ENCODE measurements at regions not wholly inside any gene's neighbourhood (a gene's known extent, or its start where the extent isn't known, plus 50 kb on each side); places are given as distances from the start of the nearest gene placed in this dataset.

DNA sequence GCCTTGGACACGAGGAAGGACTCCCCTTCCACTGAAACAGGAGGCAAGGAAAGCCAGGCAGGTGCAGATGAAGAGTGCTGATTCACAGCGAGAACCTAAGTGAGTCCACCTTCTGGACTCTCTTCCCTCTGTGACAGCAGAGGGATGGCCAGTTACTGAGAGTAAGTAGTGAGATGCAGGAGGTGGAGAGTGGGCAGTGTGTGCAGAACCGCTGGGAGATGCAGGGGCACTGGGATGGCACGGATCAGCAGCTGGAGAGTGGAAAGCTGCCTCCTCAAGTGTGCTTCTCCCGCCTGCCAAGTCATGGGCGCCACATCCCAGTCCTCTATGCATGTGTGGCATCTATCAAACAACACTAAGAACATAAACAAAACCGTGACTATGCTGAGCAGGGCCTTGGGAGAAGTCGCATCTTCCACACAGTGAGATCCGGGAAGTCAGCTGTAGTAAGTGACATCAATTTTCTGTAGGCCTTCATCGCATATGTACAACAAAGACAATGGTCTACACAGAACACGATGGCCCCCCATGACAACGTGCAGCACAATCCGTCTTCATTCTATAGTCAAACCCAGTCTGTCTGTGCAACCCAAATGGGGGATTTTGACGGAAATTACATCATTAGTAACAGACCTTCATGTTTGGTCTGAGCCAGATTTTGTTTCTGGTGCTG, 217.4 kb upstream of the KLF14 start:
- H3K4me1 ChIP-seq (ENCODE audit: control insufficient read depth in 1 of 2, extremely low read depth in 1 of 2, insufficient read depth in 2 of 2, low read length in 2 of 2) = peaks cover 0 to 55% of the 10 kb centered on the region in 2 experiments
- ChIA-PET CTCF (interaction anchor here in 1 of 2 donors (1.1 to 2.4 kb wide), 2 partner anchors 9 to 31 kb away, joined by 5 to 10 read pairs; no protein-coding TSS in a partner anchor), POLR2A (interaction anchor here in 1 of 2 donors (0.5 to 1.8 kb wide), 2 partner anchors 12 to 22 kb away, joined by 3 to 17 read pairs; no protein-coding TSS in a partner anchor)
- peaks cover 44% of the 10 kb centered on the region for H3K36me3 Mint-ChIP-seq
- peaks cover 0 to 23% of the 10 kb centered on the region in 2 donors for H3K36me3 ChIP-seq (ENCODE audit: control insufficient read depth in 2 of 2, extremely low read depth in 1 of 2, insufficient read depth in 1 of 2, low read length in 1 of 2)
- H3K9me3 Mint-ChIP-seq = no peaks in the 10 kb centered on the region
- no peaks in the 10 kb centered on the region for H3K27me3 Mint-ChIP-seq
- no peak overlapping the region for H3K4me3 Mint-ChIP-seq
- ATAC-seq (replicated peaks in 1 of 4) (peak in 3 of 4 experiments; percentile 15 to 56 (median 34)), DNase-seq (peak in 5 of 35 experiments; percentile 21 to 78 (median 32))
- 63% methylated on average over 6 of the region's 14 CpGs for WGBS (ENCODE audit: insufficient coverage)
- peaks cover 21 to 66% (median 58%) of the 10 kb centered on the region in 3 donors for H3K4me1 Mint-ChIP-seq
- peak overlapping the region; percentile 97 for H3K27ac ChIP-seq (ENCODE audit: low read length)
- no peak overlapping the region for H3K4me3 ChIP-seq (ENCODE audit: control insufficient read depth in 1 of 2, extremely low read depth in 1 of 2, low read length in 1 of 2)
- H3K9me3 ChIP-seq = no peaks in the 10 kb centered on the region
- H3K27ac Mint-ChIP-seq = no peak overlapping the region
- H3K27me3 ChIP-seq (replicated peaks in 1 of 2; ENCODE audit: control insufficient read depth in 2 of 2, extremely low read depth in 1 of 2, insufficient read depth in 2 of 2, low read length in 1 of 2) = no peaks in the 10 kb centered on the region

GRCh38 chr7:130951976-130952876, 218.2 kb upstream of the KLF14 start:
- H3K36me3 Mint-ChIP-seq = peaks cover 44% of the 10 kb centered on the region
- ATAC-seq (replicated peaks in 1 of 4) (peak in 1 of 4 experiments; percentile 6), DNase-seq (no peak)
- peaks cover 0 to 23% of the 10 kb centered on the region in 2 donors for H3K36me3 ChIP-seq (ENCODE audit: control insufficient read depth in 2 of 2, extremely low read depth in 1 of 2, insufficient read depth in 1 of 2, low read length in 1 of 2)
- peaks cover 13 to 67% (median 58%) of the 10 kb centered on the region in 3 donors for H3K4me1 Mint-ChIP-seq
- H3K4me3 ChIP-seq (ENCODE audit: control insufficient read depth in 1 of 2, extremely low read depth in 1 of 2, low read length in 1 of 2) = no peak overlapping the region
- H3K4me3 Mint-ChIP-seq = peak overlapping the region in 2 of 3 donors; percentile 40 to 51
- ChIA-PET POLR2A (interaction anchor here in 1 of 2 donors (0.7 to 1.8 kb wide), 2 partner anchors 13 to 55 kb away, joined by 3 to 17 read pairs; no protein-coding TSS in a partner anchor), CTCF (interaction anchor here (1.0 to 2.4 kb wide), 3 partner anchors 8 to 30 kb away, joined by 3 to 10 read pairs (median 5); no protein-coding TSS in a partner anchor)
- H3K9me3 Mint-ChIP-seq = no peaks in the 10 kb centered on the region
- H3K27ac ChIP-seq (ENCODE audit: low read length) = peak overlapping the region; percentile 97
- H3K4me1 ChIP-seq (ENCODE audit: control insufficient read depth in 1 of 2, extremely low read depth in 1 of 2, insufficient read depth in 2 of 2, low read length in 2 of 2) = peaks cover 3 to 60% of the 10 kb centered on the region in 2 experiments
- H3K27me3 ChIP-seq (replicated peaks in 1 of 2; ENCODE audit: control insufficient read depth in 2 of 2, extremely low read depth in 1 of 2, insufficient read depth in 2 of 2, low read length in 1 of 2) = no peaks in the 10 kb centered on the region
- H3K27ac Mint-ChIP-seq = no peak overlapping the region
- WGBS (ENCODE audit: insufficient coverage) = 60% methylated on average over 1 of the region's 16 CpGs
- H3K9me3 ChIP-seq = no peaks in the 10 kb centered on the region
- H3K27me3 Mint-ChIP-seq = no peaks in the 10 kb centered on the region

GRCh38 chr7:130953196-130953595, 219.2 kb upstream of the KLF14 start:
- Histone ChIP-seq H3K4me3 (ENCODE audit: control insufficient read depth in 1 of 2, extremely low read depth in 1 of 2, low read length in 1 of 2) (no peak overlapping the region), H3K27me3 (replicated peaks in 1 of 2; ENCODE audit: control insufficient read depth in 2 of 2, extremely low read depth in 1 of 2, insufficient read depth in 2 of 2, low read length in 1 of 2) (no peaks in the 10 kb centered on the region), H3K4me1 (ENCODE audit: control insufficient read depth in 1 of 2, extremely low read depth in 1 of 2, insufficient read depth in 2 of 2, low read length in 2 of 2) (peaks cover 7 to 62% of the 10 kb centered on the region in 2 experiments), H3K27ac (ENCODE audit: low read length) (peak overlapping the region; percentile 97), H3K9me3 (no peaks in the 10 kb centered on the region), H3K36me3 (ENCODE audit: control insufficient read depth in 2 of 2, extremely low read depth in 1 of 2, insufficient read depth in 1 of 2, low read length in 1 of 2) (peaks cover 0 to 23% of the 10 kb centered on the region in 2 donors)
- ChIA-PET POLR2A (interaction anchor here in 1 of 2 donors (0.7 to 0.8 kb wide), 3 partner anchors 9 to 60 kb away, joined by 3 read pairs; no protein-coding TSS in a partner anchor), CTCF (interaction anchor here (1.0 to 2.4 kb wide), 2 partner anchors 14 to 29 kb away, joined by 3 to 10 read pairs; no protein-coding TSS in a partner anchor)
- H3K27me3 Mint-ChIP-seq = no peaks in the 10 kb centered on the region
- DNase-seq = no peak
- no peaks in the 10 kb centered on the region for H3K9me3 Mint-ChIP-seq
- H3K27ac Mint-ChIP-seq = no peak overlapping the region
- H3K36me3 Mint-ChIP-seq = peaks cover 36% of the 10 kb centered on the region
- H3K4me3 Mint-ChIP-seq = peak overlapping the region in 2 of 3 donors; percentile 40 to 51
- peaks cover 3 to 66% (median 57%) of the 10 kb centered on the region in 3 donors for H3K4me1 Mint-ChIP-seq
- no CpG with 5 or more reads among the region's 4 CpGs for WGBS (ENCODE audit: insufficient coverage)
- ATAC-seq (replicated peaks in 1 of 4) = no peak

GRCh38 chr7:130954918-130955564, 221.0 kb upstream of the KLF14 start:
- no peaks in the 10 kb centered on the region for H3K9me3 ChIP-seq
- Mint-ChIP-seq H3K4me1 (peaks cover 7 to 74% (median 69%) of the 10 kb centered on the region in 3 donors), H3K27ac (peak overlapping the region; percentile 96 to 97), H3K27me3 (no peaks in the 10 kb centered on the region), H3K36me3 (peaks cover 41% of the 10 kb centered on the region), H3K4me3 (peak overlapping the region; percentile 52 to 90 (median 77)), H3K9me3 (no peaks in the 10 kb centered on the region)
- peak overlapping the region; percentile 97 for H3K27ac ChIP-seq (ENCODE audit: low read length)
- H3K27me3 ChIP-seq (replicated peaks in 1 of 2; ENCODE audit: control insufficient read depth in 2 of 2, extremely low read depth in 1 of 2, insufficient read depth in 2 of 2, low read length in 1 of 2) = no peaks in the 10 kb centered on the region
- ChIA-PET POLR2A (interaction anchor here (0.6 to 7.8 kb wide), 6 partner anchors 9 to 42 kb away, joined by 3 to 92 read pairs (median 6); no protein-coding TSS in a partner anchor), CTCF (interaction anchor here in 1 of 2 donors (0.6 to 2.7 kb wide), 7 partner anchors 8 to 85 kb away, joined by 3 to 17 read pairs (median 4); no protein-coding TSS in a partner anchor)
- no peak for DNase-seq
- H3K4me1 ChIP-seq (ENCODE audit: control insufficient read depth in 1 of 2, extremely low read depth in 1 of 2, insufficient read depth in 2 of 2, low read length in 2 of 2) = peaks cover 11 to 69% of the 10 kb centered on the region in 2 experiments
- peaks cover 0 to 23% of the 10 kb centered on the region in 2 donors for H3K36me3 ChIP-seq (ENCODE audit: control insufficient read depth in 2 of 2, extremely low read depth in 1 of 2, insufficient read depth in 1 of 2, low read length in 1 of 2)
- ATAC-seq (replicated peaks in 1 of 4) = no peak
- WGBS (ENCODE audit: insufficient coverage) = 30% methylated on average over 2 of the region's 6 CpGs
- H3K4me3 ChIP-seq (ENCODE audit: control insufficient read depth in 1 of 2, extremely low read depth in 1 of 2, low read length in 1 of 2) = no peak overlapping the region

DNA sequence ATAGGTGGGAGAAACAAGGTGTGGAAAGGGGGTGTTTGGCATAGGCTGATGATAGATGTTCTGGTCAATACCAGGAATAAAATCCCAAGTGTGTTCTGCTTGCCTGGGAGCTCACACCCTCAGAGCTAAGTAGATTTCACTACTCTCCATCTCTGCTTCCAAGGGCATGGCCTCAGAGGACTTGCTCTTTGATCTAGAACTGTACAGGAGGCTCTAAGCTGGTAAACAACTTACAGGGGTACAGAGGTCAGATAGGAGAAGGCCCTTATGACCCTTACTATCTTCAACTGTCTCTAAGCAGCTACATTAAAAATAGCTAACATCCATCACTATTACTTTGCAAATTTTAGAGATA, 221.5 kb upstream of the KLF14 start:
- peak overlapping the region in 2 of 3 donors; percentile 77 to 90 for H3K4me3 Mint-ChIP-seq
- ATAC-seq (replicated peaks in 1 of 4) (no peak), DNase-seq (no peak)
- peaks cover 12 to 79% (median 74%) of the 10 kb centered on the region in 3 donors for H3K4me1 Mint-ChIP-seq
- peaks cover 13 to 66% of the 10 kb centered on the region in 2 experiments for H3K4me1 ChIP-seq (ENCODE audit: control insufficient read depth in 1 of 2, extremely low read depth in 1 of 2, insufficient read depth in 2 of 2, low read length in 2 of 2)
- ChIA-PET POLR2A (interaction anchor here in 1 of 2 donors (1.3 to 7.8 kb wide), 3 partner anchors 10 to 42 kb away, joined by 4 to 92 read pairs (median 5); no protein-coding TSS in a partner anchor), CTCF (interaction anchor here in 1 of 2 donors (1.0 to 2.7 kb wide), 8 partner anchors 9 to 84 kb away, joined by 3 to 17 read pairs (median 4); no protein-coding TSS in a partner anchor)
- H3K27ac ChIP-seq (ENCODE audit: low read length) = peak overlapping the region; percentile 97
- no peaks in the 10 kb centered on the region for H3K27me3 ChIP-seq (replicated peaks in 1 of 2; ENCODE audit: control insufficient read depth in 2 of 2, extremely low read depth in 1 of 2, insufficient read depth in 2 of 2, low read length in 1 of 2)
- H3K4me3 ChIP-seq (ENCODE audit: control insufficient read depth in 1 of 2, extremely low read depth in 1 of 2, low read length in 1 of 2) = no peak overlapping the region
- peaks cover 0 to 23% of the 10 kb centered on the region in 2 donors for H3K36me3 ChIP-seq (ENCODE audit: control insufficient read depth in 2 of 2, extremely low read depth in 1 of 2, insufficient read depth in 1 of 2, low read length in 1 of 2)
- no peaks in the 10 kb centered on the region for H3K9me3 Mint-ChIP-seq
- H3K9me3 ChIP-seq = no peaks in the 10 kb centered on the region
- H3K27me3 Mint-ChIP-seq = no peaks in the 10 kb centered on the region
- H3K36me3 Mint-ChIP-seq = peaks cover 44% of the 10 kb centered on the region
- H3K27ac Mint-ChIP-seq = peak overlapping the region; percentile 96 to 97

Measured in T-cell (primary cell).